ENCODE measurements at regions not wholly inside any gene's neighbourhood (a gene's known extent, or its start where the extent isn't known, plus 50 kb on each side); places are given as distances from the start of the nearest gene placed in this dataset.

- no peaks in the 10 kb centered on the region for H4K20me1 ChIP-seq (replicated peaks in 1 of 2; ENCODE audit: control insufficient read depth in 1 of 2, insufficient read depth in 2 of 2, low read length in 2 of 2)
- no peak overlapping the region for H3K14ac ChIP-seq (ENCODE audit: insufficient read length)
- no peak overlapping the region for H2BK120ac ChIP-seq (replicated peaks; ENCODE audit: low read depth, low read length)
- no peak overlapping the region for H3K4ac ChIP-seq (replicated peaks; ENCODE audit: insufficient read length, low read depth, low read length)
- no peaks in the 10 kb centered on the region for H3K23me2 ChIP-seq (ENCODE audit: low read depth, low read length)
- no peak overlapping the region for H3K4me3 ChIP-seq (ENCODE audit: extremely low read depth in 1 of 4, insufficient read depth in 2 of 4, low read depth in 3 of 4, low read length in 4 of 4)
- 96% methylated on average over 3 of the region's 3 CpGs; no CpG with 5 or more reads in 1 of the 2 experiments for WGBS, 2 experiments (ENCODE audit: extremely low coverage in 1 of 2, insufficient coverage in 1 of 2, insufficient read length in 1 of 2, insufficient replicate concordance in 2 of 2, low coverage in 1 of 2, low lambda C conversion rate in 2 of 2, missing lambda C conversion rate in 1 of 2)
- no peak overlapping the region for H2BK20ac ChIP-seq (ENCODE audit: low read length)
- H4K5ac ChIP-seq (ENCODE audit: insufficient read length, low read depth, low read length): no peak overlapping the region
- H3K36me3 ChIP-seq (ENCODE audit: control insufficient read depth in 2 of 4, insufficient read depth in 4 of 4, low read length in 3 of 4): no peaks in the 10 kb centered on the region
- no peak overlapping the region for H3K9ac ChIP-seq (replicated peaks in 1 of 4; ENCODE audit: extremely low read depth in 1 of 4, low read depth in 3 of 4, low read length in 3 of 4)
- H2AFZ ChIP-seq (ENCODE audit: low read length): no peak overlapping the region
- H4K8ac ChIP-seq (ENCODE audit: extremely low read depth, insufficient read depth, low read length): no peak overlapping the region
- TF ChIP-seq SP1 (IDR thresholded peaks at IDR 0.05; ENCODE audit: low read depth, low read length) (no peak), TAF1 (IDR thresholded peaks at IDR 0.05; ENCODE audit: low read depth, low read length) (no peak), CHD2 (IDR thresholded peaks at IDR 0.05; ENCODE audit: low read length) (no peak), EGR1 (IDR thresholded peaks at IDR 0.05; ENCODE audit: borderline replicate concordance, low read depth, low read length) (no peak)
- H3K9me3 ChIP-seq (ENCODE audit: insufficient read depth in 2 of 2, low read depth in 1 of 2, low read length in 1 of 2): no peaks in the 10 kb centered on the region
- no peaks in the 10 kb centered on the region for H3K79me1 ChIP-seq (ENCODE audit: low read depth, low read length)
- no peak overlapping the region for H2BK12ac ChIP-seq (ENCODE audit: low read depth, low read length)
- H4K91ac ChIP-seq (replicated peaks; ENCODE audit: insufficient read length, low read length): no peak overlapping the region
- CTCF ChIA-PET (ENCODE audit: partially characterized antibody): interaction anchor here (1.0 to 1.2 kb wide), 2 partner anchors 27 to 80 kb away, joined by 3 read pairs; no protein-coding TSS in a partner anchor
- no peak overlapping the region for H3K23ac ChIP-seq (ENCODE audit: insufficient read length)
- H3K27ac ChIP-seq (ENCODE audit: low read depth, low read length): no peak overlapping the region
- no peaks in the 10 kb centered on the region for H3K79me2 ChIP-seq (ENCODE audit: control insufficient read depth in 1 of 2, insufficient read depth in 2 of 2, low read length in 2 of 2)
- FAIRE-seq (no peak), DNase-seq (ENCODE audit: low read depth in 1 of 2, low spot score in 2 of 2) (no peak)
- no peak overlapping the region for H2AK5ac ChIP-seq (ENCODE audit: low read depth, low read length)
- no peak overlapping the region for H3K18ac ChIP-seq (ENCODE audit: extremely low read depth, low read length)
- no peaks in the 10 kb centered on the region for H3K4me1 ChIP-seq (replicated peaks in 1 of 4; ENCODE audit: control insufficient read depth in 3 of 4, insufficient read depth in 4 of 4, low read length in 3 of 4)
- H2BK15ac ChIP-seq (ENCODE audit: low read length): no peak overlapping the region
- no peak overlapping the region for H2BK5ac ChIP-seq (ENCODE audit: low read depth, low read length)
- no peak overlapping the region for H3K56ac ChIP-seq (replicated peaks; ENCODE audit: insufficient read length, low read depth, low read length)
- POLR2A ChIA-PET (ENCODE audit: partially characterized antibody): no interaction called here
- H3K4me2 ChIP-seq (ENCODE audit: insufficient read depth in 1 of 2, low read depth in 2 of 2, low read length in 2 of 2): no peak overlapping the region
- no peaks in the 10 kb centered on the region for H3K27me3 ChIP-seq (replicated peaks in 1 of 4; ENCODE audit: control insufficient read depth in 3 of 4, extremely low read depth in 1 of 4, insufficient read depth in 3 of 4, low read length in 3 of 4)
Measured at GRCh38 chr6:80457439-80457933, 351.0 kb downstream of the BCKDHB start.

Measured in H1 (cell line).